HG03039 (cell line): ENCODE measurements at regions not wholly inside any gene's neighbourhood (a gene's known extent, or its start where the extent isn't known, plus 50 kb on each side); places are given as distances from the start of the nearest gene placed in this dataset.

Source experiments
- ATAC-seq: cut with Tn5 transposase; IDR thresholded peaks from one replicate; pipeline ENCODE4 v1.9.1; 2021; ENCODE audit warnings: mild to moderate bottlenecking, moderate library complexity; ENCODE audit not compliant: unreplicated experiment

- no peak for ATAC-seq
These were observed 288.8 kb upstream of the NFE2L3 start for GRCh38 chr7:25863005-25863728.

GRCh38 chr7:25863729-25864110 is 288.3 kb upstream of the NFE2L3 start:
- ATAC-seq = no peak

DNA sequence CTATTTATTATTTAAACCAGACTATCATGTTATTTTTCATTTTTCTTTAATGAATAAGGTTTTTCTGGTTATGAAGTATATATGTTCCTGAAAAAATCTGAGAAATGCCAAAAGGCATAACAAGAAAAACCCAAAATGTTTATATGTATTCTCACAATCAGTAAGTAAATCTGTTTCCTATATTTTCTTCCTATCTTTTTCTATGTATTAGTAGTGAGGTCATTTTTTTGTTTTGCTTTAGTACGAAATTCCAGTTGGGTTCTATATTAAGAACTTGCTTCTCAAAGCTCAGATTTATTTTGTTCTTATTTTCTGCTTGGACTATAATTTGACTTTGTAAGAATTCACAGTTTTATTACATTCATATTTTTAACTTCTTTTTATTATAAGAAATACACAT is 287.5 kb upstream of the NFE2L3 start:
- no peak for ATAC-seq

DNA sequence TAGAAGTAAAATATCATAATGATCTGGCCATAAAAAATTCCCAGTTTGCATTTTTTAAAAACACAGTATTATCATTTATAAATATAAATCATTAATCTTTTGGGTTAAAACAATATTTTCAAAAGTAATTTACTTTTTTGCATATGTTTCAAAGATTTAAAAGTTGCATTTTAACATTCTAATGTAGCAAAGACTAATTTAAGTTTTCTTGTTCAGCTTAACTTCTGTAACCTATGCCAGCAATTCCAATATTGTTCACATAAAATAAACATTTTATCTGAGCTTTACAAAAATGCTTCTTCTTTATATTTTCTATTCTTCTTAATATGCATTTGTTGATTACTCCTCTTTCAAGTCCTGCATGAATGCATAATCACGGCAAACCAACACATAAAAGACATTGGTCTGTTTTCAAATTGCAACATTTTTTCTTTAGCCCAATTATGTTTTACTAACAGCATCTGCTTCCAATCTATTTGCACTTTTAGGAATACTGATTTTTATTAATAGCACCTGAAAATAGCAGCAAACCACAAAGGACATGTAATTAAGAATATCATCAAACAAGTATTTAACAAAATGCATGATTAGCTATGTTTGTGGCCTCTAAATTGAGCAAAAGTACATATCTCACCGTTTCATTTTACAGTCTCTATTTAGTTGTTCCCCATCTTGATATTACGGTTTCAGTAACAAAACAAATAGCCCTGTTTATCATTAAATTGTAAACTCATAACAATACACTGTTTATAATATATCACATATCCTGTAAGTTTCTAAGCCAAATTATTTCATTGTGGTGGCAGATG is 286.9 kb upstream of the NFE2L3 start:
- no peak for ATAC-seq

- no peak for ATAC-seq
These were observed 283.5 kb upstream of the NFE2L3 start for GRCh38 chr7:25868509-25868908.

DNA sequence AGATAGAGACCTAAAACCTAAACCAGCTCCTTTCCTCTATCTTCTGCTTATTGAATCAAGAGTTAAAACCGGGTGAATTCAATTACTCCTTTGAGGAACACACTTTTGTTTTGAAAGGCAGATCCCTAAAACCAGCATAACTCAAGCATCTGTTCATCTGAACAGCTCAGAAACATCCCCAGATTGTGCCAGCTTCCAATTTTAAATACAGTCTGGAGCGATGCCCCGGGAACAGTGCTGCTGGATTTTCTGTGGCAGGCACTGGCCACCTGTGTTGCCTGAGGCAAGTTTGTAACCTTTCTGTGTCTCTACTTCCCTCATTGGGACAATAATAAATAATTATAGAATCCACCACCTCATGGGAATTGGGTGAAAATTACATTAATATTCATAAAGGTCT is 281.4 kb upstream of the NFE2L3 start:
- ATAC-seq = no peak

DNA sequence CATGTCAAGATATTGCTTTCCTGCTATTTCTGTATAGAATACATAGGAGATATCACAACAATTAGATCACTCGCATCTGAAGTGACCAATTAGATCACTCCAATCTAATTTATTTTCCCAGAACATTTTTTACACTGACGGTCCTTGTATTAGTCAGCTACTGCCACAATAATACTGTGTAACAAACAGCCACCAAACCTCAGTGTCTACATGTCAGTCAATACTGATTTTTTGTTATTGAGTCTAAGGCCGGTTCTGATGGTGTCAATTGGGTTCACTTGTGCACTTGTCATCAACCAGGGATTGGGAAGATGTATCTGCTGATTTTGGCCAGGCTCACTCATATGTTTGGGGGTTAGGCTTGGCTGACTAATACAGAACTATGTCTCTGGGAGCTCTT is 275.9 kb upstream of the NFE2L3 start:
- no peak for ATAC-seq

GRCh38 chr7:25877802-25878789 is 273.9 kb upstream of the NFE2L3 start:
- no peak for ATAC-seq

- ATAC-seq = no peak
These were observed 272.2 kb upstream of the NFE2L3 start for GRCh38 chr7:25879799-25880198.

DNA sequence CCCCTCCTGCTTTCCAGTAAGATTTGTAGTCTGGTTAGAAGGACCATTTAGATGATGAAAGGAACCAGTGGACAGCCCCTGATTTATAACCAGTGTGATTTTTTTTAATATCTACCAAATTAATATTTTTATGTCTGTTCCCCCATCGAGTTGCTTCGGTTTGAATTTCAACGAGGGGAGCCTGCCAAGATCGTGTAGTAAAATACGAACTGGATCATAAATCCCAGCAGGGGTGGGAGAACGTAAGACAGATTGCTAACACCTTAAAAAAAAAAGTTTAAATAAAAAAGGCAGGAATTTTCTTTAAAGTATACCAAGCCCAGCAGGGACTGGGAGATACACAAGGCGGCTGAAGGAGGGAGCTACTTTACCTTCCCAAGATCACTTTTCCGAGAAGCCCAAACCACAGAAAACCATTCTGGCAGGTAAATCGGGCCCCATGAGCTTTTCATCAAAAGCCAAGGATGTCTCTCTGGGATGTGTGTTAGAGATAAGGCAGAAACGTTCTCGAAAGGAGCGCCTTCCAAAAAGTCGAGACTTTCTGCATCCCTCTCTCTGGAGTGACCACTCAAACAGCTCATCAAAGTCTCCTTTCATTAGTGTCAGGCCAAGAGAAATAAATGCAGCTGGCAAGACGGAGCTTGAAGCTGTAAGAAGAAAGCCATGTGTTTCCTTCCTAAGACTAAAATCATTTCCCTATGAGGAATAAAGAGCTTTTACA is 270.5 kb upstream of the NFE2L3 start:
- no peak for ATAC-seq

- ATAC-seq = no peak
These were observed 269.7 kb upstream of the NFE2L3 start for GRCh38 chr7:25882151-25882773.

DNA sequence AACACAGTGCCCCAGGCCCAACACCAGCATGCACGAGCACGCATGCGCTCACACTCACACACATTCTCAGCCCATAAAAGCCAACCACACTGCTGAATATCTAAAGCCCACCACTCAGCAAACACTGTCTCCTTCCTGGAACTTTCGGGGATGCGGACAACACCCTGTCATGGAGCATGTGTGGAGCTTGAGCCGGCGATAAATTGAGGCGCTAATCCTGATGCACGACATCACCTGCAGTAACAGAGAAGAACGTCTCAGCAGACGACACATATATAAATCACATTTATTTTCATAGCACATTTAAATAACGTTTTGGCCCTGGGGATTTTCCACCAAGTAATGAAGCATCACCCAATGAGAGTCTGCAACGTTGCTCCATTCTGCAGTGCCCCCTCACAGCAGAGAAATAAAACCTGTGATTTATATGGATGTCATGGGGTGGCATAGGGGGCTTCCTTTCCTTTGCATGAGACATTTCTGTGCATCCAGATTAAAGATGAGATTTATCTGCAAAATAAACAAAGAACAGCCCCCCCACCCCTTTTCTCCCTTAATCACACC is 267.7 kb upstream of the NFE2L3 start:
- ATAC-seq = no peak

GRCh38 chr7:25885057-25885576 is 266.9 kb upstream of the NFE2L3 start:
- no peak for ATAC-seq

DNA sequence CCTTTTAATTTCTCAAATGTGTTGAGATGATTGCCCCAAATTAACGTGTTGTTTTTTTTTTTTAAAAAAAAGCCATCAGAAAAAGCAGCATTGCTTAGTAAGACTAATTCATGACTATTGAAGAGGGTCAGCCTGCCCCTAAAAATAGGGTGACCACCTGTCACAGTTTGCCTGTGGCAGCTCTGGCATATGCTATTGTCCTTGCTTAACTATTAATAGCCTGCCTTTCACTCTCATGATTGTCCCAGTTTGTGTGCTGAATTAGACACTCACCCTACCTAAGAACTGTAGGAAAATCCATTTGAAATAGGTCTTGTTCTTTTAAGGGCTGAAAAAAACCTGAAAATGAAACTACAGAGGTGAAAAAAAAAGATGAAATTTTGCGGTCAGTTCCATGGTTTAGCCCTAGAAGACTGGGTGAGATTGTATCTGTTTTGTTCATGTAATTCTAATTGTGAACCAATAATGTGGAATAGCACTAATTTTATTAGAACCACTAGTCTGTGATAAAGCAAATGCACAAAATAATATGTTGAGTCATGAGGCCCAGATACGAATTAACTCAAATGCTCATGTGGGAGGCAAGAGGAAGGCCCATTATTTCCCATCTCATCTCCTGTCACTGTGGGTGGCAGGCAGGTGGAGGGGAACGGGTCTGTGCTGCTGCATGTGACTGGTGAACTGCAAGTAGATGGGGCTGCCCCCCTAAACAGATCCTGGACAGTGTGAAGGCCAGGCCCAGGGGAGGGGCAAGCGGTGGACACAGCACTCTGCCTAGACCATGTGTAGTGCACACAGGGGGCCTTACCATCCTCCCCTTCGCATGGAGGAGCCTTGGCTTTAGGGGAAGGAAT is 265.4 kb upstream of the NFE2L3 start:
- no peak for ATAC-seq

GRCh38 chr7:25887266-25887665 is 264.7 kb upstream of the NFE2L3 start:
- no peak for ATAC-seq

DNA sequence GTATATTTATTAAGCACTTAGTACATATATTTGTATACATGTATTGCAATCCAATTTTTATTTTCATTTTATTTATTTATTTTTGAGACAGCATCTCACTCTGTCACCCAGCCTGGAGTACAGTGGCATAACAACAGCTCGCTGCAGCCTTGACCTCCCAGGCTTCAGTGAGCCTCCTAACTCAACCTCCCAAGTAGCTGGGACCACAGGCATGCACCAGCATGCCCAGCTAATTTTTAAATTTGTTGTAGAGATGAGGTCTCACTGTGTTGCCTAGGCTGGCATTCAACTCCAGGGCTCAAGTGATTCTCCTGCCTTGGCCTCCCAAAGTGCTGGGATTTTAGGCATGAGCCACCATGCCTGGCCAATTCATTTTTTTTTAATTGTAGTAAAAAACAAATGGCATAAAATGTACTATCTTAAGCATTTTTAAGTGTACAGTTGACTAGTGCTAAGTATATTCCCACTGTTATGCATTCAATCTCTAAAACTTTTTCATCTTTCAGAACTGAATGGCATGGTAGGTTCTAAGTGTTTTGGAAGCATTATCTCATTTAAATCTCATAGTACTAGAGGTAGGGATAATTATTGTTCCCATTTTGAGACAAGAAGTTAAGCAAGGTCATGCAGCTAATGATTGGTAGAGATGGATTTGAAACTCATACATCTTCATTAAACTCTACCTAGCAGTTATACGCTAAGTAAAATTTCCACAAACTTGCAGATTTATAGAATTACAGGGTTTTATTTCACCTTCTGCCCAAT is 264.0 kb upstream of the NFE2L3 start:
- ATAC-seq = no peak

- no peak for ATAC-seq
These were observed 262.2 kb upstream of the NFE2L3 start for GRCh38 chr7:25889765-25890164.

DNA sequence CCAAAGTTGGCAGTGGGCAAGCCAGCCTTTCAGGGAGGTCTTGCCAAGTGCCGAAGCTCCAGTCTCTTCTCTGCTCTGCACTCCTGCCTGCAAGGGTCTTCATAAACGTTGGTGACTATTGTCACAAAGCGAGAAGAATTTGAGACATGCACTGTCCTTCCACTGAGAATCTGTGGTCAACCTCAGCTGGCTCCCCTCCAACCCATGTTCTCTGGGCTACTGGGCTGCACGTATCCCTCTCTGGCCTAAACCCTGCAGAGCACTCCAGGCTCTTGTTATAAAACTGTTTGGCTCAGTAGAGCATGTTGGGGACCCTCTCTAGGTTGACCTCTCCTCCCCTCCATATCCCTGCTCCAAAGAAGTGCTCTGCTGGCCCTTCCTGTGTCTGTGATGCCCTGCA is 260.4 kb upstream of the NFE2L3 start:
- no peak for ATAC-seq
